ENCODE measurements at regions not wholly inside any gene's neighbourhood (a gene's known extent, or its start where the extent isn't known, plus 50 kb on each side); places are given as distances from the start of the nearest gene placed in this dataset.

- no peaks in the 10 kb centered on the region for H3K36me3 ChIP-seq (ENCODE audit: control insufficient read depth, insufficient read depth, low read length)
- in situ Hi-C loops (cut with HindIII; ENCODE audit: low pct_unique_long_range_greater_than_20kb, low sequenced_read_pairs) (no loop called here), intact Hi-C loops (cut with micrococcal nuclease; ENCODE audit: unreplicated experiment) (no loop called here)
- no peak overlapping the region for H3K27ac ChIP-seq (ENCODE audit: low read length)
- no peaks in the 10 kb centered on the region for H3K4me1 ChIP-seq (ENCODE audit: control insufficient read depth, insufficient read depth, low read length)
- H3K9me3 ChIP-seq (ENCODE audit: control insufficient read depth, insufficient read depth, low read depth, low read length): no peaks in the 10 kb centered on the region
- ChIA-PET CTCF (no interaction called here), POLR2A (no interaction called here)
- H3K27me3 ChIP-seq (ENCODE audit: control insufficient read depth, insufficient read depth, low read length): no peaks in the 10 kb centered on the region
- no peak overlapping the region for H3K4me3 ChIP-seq (ENCODE audit: low read depth in 2 of 2, low read length in 2 of 2)
- DNase-seq (ENCODE audit: low read depth, low spot score) (no peak), ATAC-seq (no peak)
- no TSS peak for BruUV-seq (replicated peaks)
- TF ChIP-seq SIN3A (IDR thresholded peaks at IDR 0.05; ENCODE audit: borderline replicate concordance, insufficient read depth, low read depth, low read length) (no peak), POLR2AphosphoS5 (IDR thresholded peaks at IDR 0.05; ENCODE audit: low read depth, low read length) (no peak), CTCF (IDR thresholded peaks at IDR 0.05) (no peak), TCF7L2 (IDR thresholded peaks at IDR 0.05; ENCODE audit: low read depth, low read length) (no peak)
- TF ChIP-seq, protein P1, sequence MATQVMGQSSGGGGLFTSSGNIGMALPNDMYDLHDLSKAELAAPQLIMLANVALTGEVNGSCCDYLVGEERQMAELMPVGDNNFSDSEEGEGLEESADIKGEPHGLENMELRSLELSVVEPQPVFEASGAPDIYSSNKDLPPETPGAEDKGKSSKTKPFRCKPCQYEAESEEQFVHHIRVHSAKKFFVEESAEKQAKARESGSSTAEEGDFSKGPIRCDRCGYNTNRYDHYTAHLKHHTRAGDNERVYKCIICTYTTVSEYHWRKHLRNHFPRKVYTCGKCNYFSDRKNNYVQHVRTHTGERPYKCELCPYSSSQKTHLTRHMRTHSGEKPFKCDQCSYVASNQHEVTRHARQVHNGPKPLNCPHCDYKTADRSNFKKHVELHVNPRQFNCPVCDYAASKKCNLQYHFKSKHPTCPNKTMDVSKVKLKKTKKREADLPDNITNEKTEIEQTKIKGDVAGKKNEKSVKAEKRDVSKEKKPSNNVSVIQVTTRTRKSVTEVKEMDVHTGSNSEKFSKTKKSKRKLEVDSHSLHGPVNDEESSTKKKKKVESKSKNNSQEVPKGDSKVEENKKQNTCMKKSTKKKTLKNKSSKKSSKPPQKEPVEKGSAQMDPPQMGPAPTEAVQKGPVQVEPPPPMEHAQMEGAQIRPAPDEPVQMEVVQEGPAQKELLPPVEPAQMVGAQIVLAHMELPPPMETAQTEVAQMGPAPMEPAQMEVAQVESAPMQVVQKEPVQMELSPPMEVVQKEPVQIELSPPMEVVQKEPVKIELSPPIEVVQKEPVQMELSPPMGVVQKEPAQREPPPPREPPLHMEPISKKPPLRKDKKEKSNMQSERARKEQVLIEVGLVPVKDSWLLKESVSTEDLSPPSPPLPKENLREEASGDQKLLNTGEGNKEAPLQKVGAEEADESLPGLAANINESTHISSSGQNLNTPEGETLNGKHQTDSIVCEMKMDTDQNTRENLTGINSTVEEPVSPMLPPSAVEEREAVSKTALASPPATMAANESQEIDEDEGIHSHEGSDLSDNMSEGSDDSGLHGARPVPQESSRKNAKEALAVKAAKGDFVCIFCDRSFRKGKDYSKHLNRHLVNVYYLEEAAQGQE (IDR thresholded peaks at IDR 0.05; ENCODE audit: insufficient read depth in 1 of 2, low read depth in 2 of 2, low read length in 1 of 2): no peak
These were observed 158.8 kb downstream of the AASDHPPT start for GRCh38 chr11:106236295-106236694.

DNA sequence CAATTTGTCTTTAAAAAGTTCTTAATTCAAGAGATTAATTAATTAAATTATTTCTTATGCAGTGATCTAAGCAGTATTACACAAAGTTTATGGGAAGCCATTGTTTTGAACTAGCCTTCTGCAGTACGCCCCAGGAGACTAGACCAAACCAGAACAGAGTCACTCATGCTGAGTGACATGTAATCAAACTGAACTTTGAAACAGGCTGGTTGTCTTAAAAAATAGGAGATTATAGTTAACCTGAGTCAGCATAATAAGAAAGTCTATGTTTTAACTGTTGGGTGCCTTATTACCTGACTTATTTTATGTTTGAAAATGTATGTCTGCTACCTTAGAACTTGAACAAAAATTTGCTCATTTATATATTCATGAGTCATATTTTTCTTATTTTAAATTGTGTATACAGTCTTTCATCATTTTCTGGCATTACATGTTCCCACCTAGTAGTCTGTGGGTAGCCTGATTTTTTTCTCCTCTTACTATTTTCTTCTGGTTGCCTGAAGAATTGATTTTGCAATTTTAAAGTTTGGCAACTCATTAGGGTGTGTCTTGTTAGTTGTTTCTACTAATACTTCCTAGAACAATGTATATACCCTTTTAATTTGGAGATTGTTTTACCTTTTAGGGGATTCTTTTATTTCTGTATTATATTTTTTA, 161.4 kb downstream of the AASDHPPT start:
- no peak for TF ChIP-seq CTCF (IDR thresholded peaks at IDR 0.05)
- TF ChIP-seq POLR2AphosphoS5 (IDR thresholded peaks at IDR 0.05; ENCODE audit: low read depth, low read length): no peak
- no peak for TF ChIP-seq TCF7L2 (IDR thresholded peaks at IDR 0.05; ENCODE audit: low read depth, low read length)
- TF ChIP-seq SIN3A (IDR thresholded peaks at IDR 0.05; ENCODE audit: borderline replicate concordance, insufficient read depth, low read depth, low read length): no peak
- TF ChIP-seq, protein P1 (IDR thresholded peaks at IDR 0.05; ENCODE audit: insufficient read depth in 1 of 2, low read depth in 2 of 2, low read length in 1 of 2): no peak
- Histone ChIP-seq H3K4me3 (ENCODE audit: low read depth in 2 of 2, low read length in 2 of 2) (no peak overlapping the region), H3K36me3 (ENCODE audit: control insufficient read depth, insufficient read depth, low read length) (no peaks in the 10 kb centered on the region), H3K9me3 (ENCODE audit: control insufficient read depth, insufficient read depth, low read depth, low read length) (no peaks in the 10 kb centered on the region), H3K27ac (ENCODE audit: low read length) (no peak overlapping the region), H3K27me3 (ENCODE audit: control insufficient read depth, insufficient read depth, low read length) (no peaks in the 10 kb centered on the region), H3K4me1 (ENCODE audit: control insufficient read depth, insufficient read depth, low read length) (no peaks in the 10 kb centered on the region)
- POLR2A ChIA-PET: no interaction called here
- intact Hi-C loops (cut with micrococcal nuclease; ENCODE audit: unreplicated experiment): no loop called here
- CTCF ChIA-PET: no interaction called here
- no TSS peak for BruUV-seq (replicated peaks)
- in situ Hi-C loops (cut with HindIII; ENCODE audit: low pct_unique_long_range_greater_than_20kb, low sequenced_read_pairs): no loop called here
- ATAC-seq (no peak), DNase-seq (ENCODE audit: low read depth, low spot score) (no peak)
